HEK293 (cell line): ENCODE measurements at regions not wholly inside any gene's neighbourhood (a gene's known extent, or its start where the extent isn't known, plus 50 kb on each side); places are given as distances from the start of the nearest gene placed in this dataset.

ENCODE experiments used
- CTCF ChIA-PET: fragments of 350-600 bp; formaldehyde crosslinking; extraction: SDS; loops from one replicate; lab custom pipeline; 2021; ENCODE audit warnings: antibody characterized with exemption; lab: Yijun Ruan, JAX
- POLR2A ChIA-PET: fragments of 300-600 bp; formaldehyde crosslinking; extraction: SDS; loops from one replicate; lab custom pipeline; 2020; ENCODE audit warnings: antibody characterized with exemption, inconsistent platforms; lab: Yijun Ruan, JAX
- H3K27ac ChIP-seq: fragments of 200-500 bp; sonication (Bioruptor generic); 2 replicates; pipeline ENCODE4 v1.5.1; 2014; ENCODE audit warnings: low read depth, low read length, control low read depth, inconsistent platforms; ENCODE audit errors: extremely low read depth
- H3K36me3 ChIP-seq, 2 experiments: fragments of 200-500 bp in 1 of 2; sonication (Bioruptor generic) in 1 of 2; 1 replicate in 1 of 2; 2 replicates in 1 of 2; pipeline ENCODE4 v1.5.1; 2014 to 2017; ENCODE audit warnings: inconsistent platforms in 2 of 2, low read length in 2 of 2; ENCODE audit not compliant: control insufficient read depth in 2 of 2, insufficient read depth in 1 of 2
- H3K4me1 ChIP-seq: fragments of 200-500 bp; sonication (Bioruptor generic); 2 replicates; pipeline ENCODE4 v1.5.1; 2014; ENCODE audit warnings: mild to moderate bottlenecking, low read length, inconsistent platforms; ENCODE audit not compliant: control insufficient read depth, insufficient read depth
- H3K4me3 ChIP-seq: 2 replicates; pipeline ENCODE4 v1.5.1; 2011; ENCODE audit warnings: low read depth, mild to moderate bottlenecking, control low read depth, low read length, moderate library complexity
- H3K9me3 ChIP-seq: fragments of 200-500 bp; sonication (Bioruptor generic); 2 replicates; pipeline ENCODE4 v1.5.1; 2014; ENCODE audit warnings: low read depth, low read length, inconsistent platforms; ENCODE audit not compliant: control insufficient read depth, insufficient read depth
- HOXA7 ChIP-seq: sonication (generic); formaldehyde crosslinking; IDR thresholded peaks from 2 replicates; pipeline ENCODE4 v1.8.1; 2022; ENCODE audit warnings: missing genetic modification reagents, borderline replicate concordance
- OVOL3 ChIP-seq: fragments of 450-650 bp; formaldehyde crosslinking; IDR thresholded peaks from 2 replicates; pipeline ENCODE4 v1.5.1; 2016; ENCODE audit warnings: missing biosample characterization, missing genetic modification characterization
- ZBTB1 ChIP-seq: fragments of 450-650 bp; formaldehyde crosslinking; IDR thresholded peaks from 2 replicates; pipeline ENCODE4 v1.5.1; 2016; ENCODE audit warnings: missing biosample characterization, missing genetic modification characterization
- ZBTB10 ChIP-seq: fragments of 450-650 bp; formaldehyde crosslinking; IDR thresholded peaks from 2 replicates; pipeline ENCODE4 v1.5.1; 2016; ENCODE audit warnings: missing biosample characterization, missing genetic modification characterization
- ZBTB21 ChIP-seq: fragments of 450-650 bp; formaldehyde crosslinking; IDR thresholded peaks from 2 replicates; pipeline ENCODE4 v1.5.1; 2017; ENCODE audit warnings: missing biosample characterization, missing genetic modification characterization
- ZFHX2 ChIP-seq: fragments of 450-650 bp; formaldehyde crosslinking; conservative IDR thresholded peaks from 2 replicates; pipeline ENCODE4 v1.5.1; 2016; ENCODE audit warnings: missing biosample characterization, missing genetic modification characterization
- ZFP37 ChIP-seq: fragments of 450-650 bp; formaldehyde crosslinking; IDR thresholded peaks from 2 replicates; pipeline ENCODE4 v1.5.1; 2016; ENCODE audit warnings: missing biosample characterization, missing genetic modification characterization
- ZNF10 ChIP-seq: fragments of 450-650 bp; formaldehyde crosslinking; IDR thresholded peaks from 2 replicates; pipeline ENCODE4 v1.5.1; 2017; ENCODE audit warnings: missing biosample characterization, missing genetic modification characterization
- ZNF274 ChIP-seq, 2 experiments: fragments of 200-500 bp in 1 of 2; fragments of 450-650 bp in 1 of 2; sonication (Bioruptor generic) in 1 of 2; formaldehyde crosslinking in 1 of 2; IDR thresholded peaks; 2 replicates each; pipeline versions ENCODE4 v1.5.1 to v1.6.1; 2014 to 2016; ENCODE audit warnings: borderline replicate concordance in 1 of 2, inconsistent platforms in 1 of 2, low read length in 1 of 2, missing biosample characterization in 1 of 2, missing genetic modification characterization in 1 of 2
- ZNF311 ChIP-seq: fragments of 450-650 bp; formaldehyde crosslinking; IDR thresholded peaks from 2 replicates; pipeline ENCODE4 v1.5.1; 2017; ENCODE audit warnings: missing biosample characterization, missing genetic modification characterization, borderline replicate concordance
- ZNF350 ChIP-seq: fragments of 450-650 bp; formaldehyde crosslinking; IDR thresholded peaks from 2 replicates; pipeline ENCODE4 v1.5.0; 2017; ENCODE audit warnings: missing biosample characterization, mild to moderate bottlenecking, missing genetic modification characterization
- ZNF354C ChIP-seq: fragments of 450-650 bp; formaldehyde crosslinking; IDR thresholded peaks from 2 replicates; pipeline ENCODE4 v1.5.1; 2016; ENCODE audit warnings: missing biosample characterization, missing genetic modification characterization, low read depth, borderline replicate concordance
- ZNF473 ChIP-seq: fragments of 450-650 bp; formaldehyde crosslinking; IDR thresholded peaks from 2 replicates; pipeline ENCODE4 v1.5.1; 2017; ENCODE audit warnings: missing biosample characterization, missing genetic modification characterization
- ZNF548 ChIP-seq: fragments of 450-650 bp; formaldehyde crosslinking; IDR thresholded peaks from 2 replicates; pipeline ENCODE4 v1.5.1; 2016; ENCODE audit warnings: missing biosample characterization, missing genetic modification characterization
- ZNF560 ChIP-seq: fragments of 450-650 bp; formaldehyde crosslinking; IDR thresholded peaks from 2 replicates; pipeline ENCODE4 v1.5.1; 2017; ENCODE audit warnings: missing biosample characterization, missing genetic modification characterization, borderline replicate concordance
- ZNF571 ChIP-seq: fragments of 450-650 bp; formaldehyde crosslinking; IDR thresholded peaks from 2 replicates; pipeline ENCODE4 v1.5.0; 2017; ENCODE audit warnings: missing biosample characterization, missing genetic modification characterization
- ZNF701 ChIP-seq: fragments of 450-650 bp; formaldehyde crosslinking; IDR thresholded peaks from 2 replicates; pipeline ENCODE4 v1.5.1; 2016; ENCODE audit warnings: missing biosample characterization, missing genetic modification characterization
- TF ChIP-seq, protein P1 (sequence below): sonication (generic); formaldehyde crosslinking; IDR thresholded peaks from 2 replicates; pipeline ENCODE4 v1.8.1; 2022; ENCODE audit warnings: mild to moderate bottlenecking, moderate library complexity, missing genetic modification reagents
- TF ChIP-seq, protein P2 (sequence below): fragments of 450-650 bp; formaldehyde crosslinking; IDR thresholded peaks from 2 replicates; pipeline ENCODE4 v1.5.1; 2016; ENCODE audit warnings: missing biosample characterization, missing genetic modification characterization

DNA sequence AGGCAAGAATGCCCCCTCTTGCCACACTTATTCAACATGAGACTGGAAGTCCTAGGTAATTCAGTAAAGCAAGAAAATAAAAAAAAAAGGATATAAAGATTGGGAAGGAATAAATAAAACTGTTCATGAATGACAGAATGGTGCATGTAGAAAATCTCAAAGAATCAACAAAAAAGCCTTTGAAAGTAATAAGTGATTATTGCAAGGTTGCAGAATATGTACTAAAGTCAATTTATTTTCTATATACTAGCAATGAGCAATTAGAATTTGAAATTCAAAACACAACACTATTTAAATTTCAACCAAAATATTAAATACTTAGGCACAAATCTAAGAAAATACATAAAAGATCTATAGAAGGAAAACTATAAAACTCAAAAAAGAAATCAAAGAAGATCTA is 58.6 kb downstream of the MAGEA10 start:
- CTCF ChIA-PET: no interaction called here
- H3K4me1 ChIP-seq: no peaks in the 10 kb centered on the region
- no peak overlapping the region for H3K27ac ChIP-seq
- H3K9me3 ChIP-seq: no peaks in the 10 kb centered on the region
- TF ChIP-seq ZFP37 (tag by site-specific recombination) (no peak), ZBTB1 (tag by site-specific recombination) (no peak), ZNF350 (tag by site-specific recombination) (no peak), ZNF571 (no peak), HOXA7 (CRISPR knock-in tag) (no peak), OVOL3 (tag by site-specific recombination) (no peak), ZFHX2 (no peak), ZNF311 (tag by site-specific recombination) (no peak), ZNF560 (tag by site-specific recombination) (no peak), ZNF548 (tag by site-specific recombination) (no peak)
- POLR2A ChIA-PET: no interaction called here
- no peaks in the 10 kb centered on the region for H3K36me3 ChIP-seq
- no peak overlapping the region for H3K4me3 ChIP-seq

- Histone ChIP-seq H3K4me3 (no peak overlapping the region), H3K9me3 (no peaks in the 10 kb centered on the region), H3K4me1 (no peaks in the 10 kb centered on the region), H3K27ac (no peak overlapping the region), H3K36me3 (no peaks in the 10 kb centered on the region)
- ChIA-PET CTCF (no interaction called here), POLR2A (no interaction called here)
- TF ChIP-seq, protein P1, sequence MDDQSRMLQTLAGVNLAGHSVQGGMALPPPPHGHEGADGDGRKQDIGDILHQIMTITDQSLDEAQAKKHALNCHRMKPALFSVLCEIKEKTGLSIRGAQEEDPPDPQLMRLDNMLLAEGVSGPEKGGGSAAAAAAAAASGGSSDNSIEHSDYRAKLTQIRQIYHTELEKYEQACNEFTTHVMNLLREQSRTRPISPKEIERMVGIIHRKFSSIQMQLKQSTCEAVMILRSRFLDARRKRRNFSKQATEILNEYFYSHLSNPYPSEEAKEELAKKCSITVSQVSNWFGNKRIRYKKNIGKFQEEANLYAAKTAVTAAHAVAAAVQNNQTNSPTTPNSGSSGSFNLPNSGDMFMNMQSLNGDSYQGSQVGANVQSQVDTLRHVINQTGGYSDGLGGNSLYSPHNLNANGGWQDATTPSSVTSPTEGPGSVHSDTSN (CRISPR knock-in tag): no peak
- no peak for TF ChIP-seq ZNF10
- no peak for TF ChIP-seq ZBTB10
- no peak for TF ChIP-seq ZNF354C (tag by site-specific recombination)
Measured at GRCh38 chrX:152074163-152074562, 64.2 kb downstream of the MAGEA10 start.

GRCh38 chrX:152072236-152072635 is 66.1 kb downstream of the MAGEA10 start:
- Histone ChIP-seq H3K9me3 (no peaks in the 10 kb centered on the region), H3K27ac (no peak overlapping the region), H3K36me3 (no peaks in the 10 kb centered on the region), H3K4me3 (no peak overlapping the region), H3K4me1 (no peaks in the 10 kb centered on the region)
- ChIA-PET POLR2A (no interaction called here), CTCF (interaction anchor here (0.6 kb wide), 1 partner anchor 113 kb away, joined by 3 read pairs; no protein-coding TSS in a partner anchor)
- TF ChIP-seq, protein P2, sequence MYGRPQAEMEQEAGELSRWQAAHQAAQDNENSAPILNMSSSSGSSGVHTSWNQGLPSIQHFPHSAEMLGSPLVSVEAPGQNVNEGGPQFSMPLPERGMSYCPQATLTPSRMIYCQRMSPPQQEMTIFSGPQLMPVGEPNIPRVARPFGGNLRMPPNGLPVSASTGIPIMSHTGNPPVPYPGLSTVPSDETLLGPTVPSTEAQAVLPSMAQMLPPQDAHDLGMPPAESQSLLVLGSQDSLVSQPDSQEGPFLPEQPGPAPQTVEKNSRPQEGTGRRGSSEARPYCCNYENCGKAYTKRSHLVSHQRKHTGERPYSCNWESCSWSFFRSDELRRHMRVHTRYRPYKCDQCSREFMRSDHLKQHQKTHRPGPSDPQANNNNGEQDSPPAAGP (tag by site-specific recombination): no peak
- TF ChIP-seq ZNF701: no peak
- TF ChIP-seq ZBTB21 (tag by site-specific recombination): no peak
- no peak for TF ChIP-seq ZNF274 (IDR thresholded peaks at IDR 0.05; ENCODE audit: low read length)
- no peak for TF ChIP-seq ZNF274 (tag by site-specific recombination; IDR thresholded peaks at IDR 0.05; ENCODE audit: borderline replicate concordance)
- TF ChIP-seq ZNF548 (tag by site-specific recombination): no peak
- TF ChIP-seq ZNF560 (tag by site-specific recombination): no peak
- TF ChIP-seq ZNF473: no peak
- TF ChIP-seq, all 188 proteins: peak for 0
